OCI-LY1 (cell line): ENCODE measurements at regions not wholly inside any gene's neighbourhood (a gene's known extent, or its start where the extent isn't known, plus 50 kb on each side); places are given as distances from the start of the nearest gene placed in this dataset.

ENCODE experiments used
- H2AFZ ChIP-seq: fragments of 200-600 bp; sonication (generic), shearing (Covaris generic); 2 replicates; pipeline ENCODE4 v1.6.0; 2014; ENCODE audit warnings: antibody characterized with exemption, mild to moderate bottlenecking, low read length
- H3F3A ChIP-seq: fragments of 200-600 bp; sonication (generic), shearing (Covaris generic); 2 replicates; pipeline ENCODE4 v1.6.0; 2014; ENCODE audit warnings: mild to moderate bottlenecking, antibody characterized with exemption, low read length, moderate library complexity; ENCODE audit not compliant: insufficient read depth
- H3K27ac ChIP-seq: fragments of 200-600 bp; sonication (generic); 2 replicates; pipeline ENCODE4 v1.5.1; 2014; ENCODE audit warnings: low read length, mixed run types, mild to moderate bottlenecking, low read depth; ENCODE audit not compliant: poor library complexity, severe bottlenecking
- H3K27me3 ChIP-seq: fragments of 200-600 bp; sonication (generic); 2 replicates; pipeline ENCODE4 v1.6.0; 2014; ENCODE audit warnings: antibody characterized with exemption, mild to moderate bottlenecking, low read length, moderate library complexity; ENCODE audit not compliant: insufficient read depth
- H3K36me3 ChIP-seq: fragments of 200-600 bp; sonication (generic); 2 replicates; pipeline ENCODE4 v1.6.1; 2014; ENCODE audit warnings: mild to moderate bottlenecking, antibody characterized with exemption, low read length, moderate library complexity, mixed read lengths; ENCODE audit not compliant: insufficient read depth
- H3K4me1 ChIP-seq: fragments of 200-600 bp; sonication (generic); 2 replicates; pipeline ENCODE4 v1.5.1; 2014; ENCODE audit warnings: mild to moderate bottlenecking, low read length, moderate library complexity; ENCODE audit not compliant: insufficient read depth, severe bottlenecking
- H3K4me2 ChIP-seq: fragments of 200-600 bp; sonication (generic), shearing (Covaris generic); 2 replicates; pipeline ENCODE4 v1.6.1; 2014; ENCODE audit warnings: low read length
- H3K4me3 ChIP-seq: fragments of 200-600 bp; sonication (generic); 2 replicates; pipeline ENCODE4 v1.5.1; 2014; ENCODE audit warnings: low read length, low read depth, mild to moderate bottlenecking, mixed read lengths; ENCODE audit not compliant: poor library complexity, severe bottlenecking
- H3K79me2 ChIP-seq: fragments of 200-600 bp; shearing (Covaris generic); 2 replicates; pipeline ENCODE4 v1.6.1; 2016; ENCODE audit warnings: mixed run types, low read length, mixed read lengths; ENCODE audit not compliant: insufficient read depth
- H3K9ac ChIP-seq: fragments of 200-600 bp; sonication (generic), shearing (Covaris generic); 2 replicates; pipeline ENCODE4 v1.6.1; 2014; ENCODE audit warnings: mild to moderate bottlenecking, low read length, mixed read lengths
- H3K9me2 ChIP-seq: fragments of 200-600 bp; sonication (generic), shearing (Covaris generic); 2 replicates; pipeline ENCODE4 v1.6.1; 2014; ENCODE audit warnings: low read depth, mild to moderate bottlenecking, low read length, mixed read lengths
- H3K9me3 ChIP-seq: fragments of 200-600 bp; shearing (Covaris generic); 2 replicates; pipeline ENCODE4 v1.6.1; 2014; ENCODE audit warnings: low read length, mixed read lengths
- H4K20me1 ChIP-seq: fragments of 200-600 bp; sonication (generic), shearing (Covaris generic); 2 replicates; pipeline ENCODE4 v1.6.0; 2016; ENCODE audit warnings: mild to moderate bottlenecking, low read length; ENCODE audit not compliant: insufficient read depth
- EZH2 ChIP-seq: fragments of 200-600 bp; sonication (generic), shearing (Covaris generic); IDR thresholded peaks from 2 replicates; pipeline ENCODE4 v1.8.0; 2017; ENCODE audit warnings: borderline replicate concordance, mixed run types, mild to moderate bottlenecking, antibody characterized with exemption, low read length, moderate library complexity, mixed read lengths
- TF ChIP-seq, protein P1 (sequence below): fragments of 200-600 bp; sonication (generic), shearing (Covaris generic); IDR thresholded peaks from 2 replicates; pipeline ENCODE4 v1.5.1; 2017; ENCODE audit warnings: mild to moderate bottlenecking, antibody characterized with exemption, low read length, moderate library complexity, mixed read lengths

DNA sequence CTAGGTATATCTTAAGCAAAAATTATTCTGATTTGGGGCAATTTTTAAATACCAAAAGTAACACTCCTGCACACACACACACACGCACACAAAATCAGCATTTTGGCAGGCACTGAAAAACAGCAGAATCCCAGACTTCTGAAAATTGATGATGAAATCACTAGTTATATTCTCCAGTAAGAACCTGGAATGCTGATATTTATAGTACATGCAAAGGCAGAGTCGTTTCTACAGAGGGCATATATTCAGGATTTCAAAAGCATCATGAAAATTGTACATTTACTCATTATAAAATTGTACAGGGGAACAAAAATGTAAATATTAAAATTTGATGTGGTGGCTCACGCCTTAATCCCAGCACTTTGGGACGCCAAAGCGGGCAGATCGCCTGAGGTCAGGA lies 352.5 kb upstream of the PITX2 start:
- TF ChIP-seq, protein P1, sequence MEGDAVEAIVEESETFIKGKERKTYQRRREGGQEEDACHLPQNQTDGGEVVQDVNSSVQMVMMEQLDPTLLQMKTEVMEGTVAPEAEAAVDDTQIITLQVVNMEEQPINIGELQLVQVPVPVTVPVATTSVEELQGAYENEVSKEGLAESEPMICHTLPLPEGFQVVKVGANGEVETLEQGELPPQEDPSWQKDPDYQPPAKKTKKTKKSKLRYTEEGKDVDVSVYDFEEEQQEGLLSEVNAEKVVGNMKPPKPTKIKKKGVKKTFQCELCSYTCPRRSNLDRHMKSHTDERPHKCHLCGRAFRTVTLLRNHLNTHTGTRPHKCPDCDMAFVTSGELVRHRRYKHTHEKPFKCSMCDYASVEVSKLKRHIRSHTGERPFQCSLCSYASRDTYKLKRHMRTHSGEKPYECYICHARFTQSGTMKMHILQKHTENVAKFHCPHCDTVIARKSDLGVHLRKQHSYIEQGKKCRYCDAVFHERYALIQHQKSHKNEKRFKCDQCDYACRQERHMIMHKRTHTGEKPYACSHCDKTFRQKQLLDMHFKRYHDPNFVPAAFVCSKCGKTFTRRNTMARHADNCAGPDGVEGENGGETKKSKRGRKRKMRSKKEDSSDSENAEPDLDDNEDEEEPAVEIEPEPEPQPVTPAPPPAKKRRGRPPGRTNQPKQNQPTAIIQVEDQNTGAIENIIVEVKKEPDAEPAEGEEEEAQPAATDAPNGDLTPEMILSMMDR = no peak
- TF ChIP-seq EZH2 = no peak
- no peaks in the 10 kb centered on the region for H3K79me2 ChIP-seq
- no peaks in the 10 kb centered on the region for H3K4me1 ChIP-seq
- H3F3A ChIP-seq = no peaks in the 10 kb centered on the region
- no peaks in the 10 kb centered on the region for H3K9me3 ChIP-seq
- H4K20me1 ChIP-seq = no peaks in the 10 kb centered on the region
- H3K4me3 ChIP-seq = no peak overlapping the region
- H3K27ac ChIP-seq = no peak overlapping the region
- H3K9me2 ChIP-seq = no peaks in the 10 kb centered on the region
- H3K36me3 ChIP-seq = no peaks in the 10 kb centered on the region
- H3K9ac ChIP-seq = no peak overlapping the region
- no peaks in the 10 kb centered on the region for H3K27me3 ChIP-seq
- H2AFZ ChIP-seq = no peak overlapping the region
- H3K4me2 ChIP-seq = no peak overlapping the region

GRCh38 chr4:110977554-110977953 lies 354.7 kb upstream of the PITX2 start:
- H3K4me3 ChIP-seq = no peak overlapping the region
- no peak overlapping the region for H3K9ac ChIP-seq
- H3K4me1 ChIP-seq = no peaks in the 10 kb centered on the region
- H3K36me3 ChIP-seq = no peaks in the 10 kb centered on the region
- H3K27ac ChIP-seq = no peak overlapping the region
- H3K79me2 ChIP-seq = no peaks in the 10 kb centered on the region
- no peaks in the 10 kb centered on the region for H3F3A ChIP-seq
- no peaks in the 10 kb centered on the region for H3K9me3 ChIP-seq
- H2AFZ ChIP-seq = no peak overlapping the region
- no peaks in the 10 kb centered on the region for H3K27me3 ChIP-seq
- no peaks in the 10 kb centered on the region for H4K20me1 ChIP-seq
- TF ChIP-seq, protein P1 = no peak
- no peak for TF ChIP-seq EZH2
- no peaks in the 10 kb centered on the region for H3K9me2 ChIP-seq
- no peak overlapping the region for H3K4me2 ChIP-seq

DNA sequence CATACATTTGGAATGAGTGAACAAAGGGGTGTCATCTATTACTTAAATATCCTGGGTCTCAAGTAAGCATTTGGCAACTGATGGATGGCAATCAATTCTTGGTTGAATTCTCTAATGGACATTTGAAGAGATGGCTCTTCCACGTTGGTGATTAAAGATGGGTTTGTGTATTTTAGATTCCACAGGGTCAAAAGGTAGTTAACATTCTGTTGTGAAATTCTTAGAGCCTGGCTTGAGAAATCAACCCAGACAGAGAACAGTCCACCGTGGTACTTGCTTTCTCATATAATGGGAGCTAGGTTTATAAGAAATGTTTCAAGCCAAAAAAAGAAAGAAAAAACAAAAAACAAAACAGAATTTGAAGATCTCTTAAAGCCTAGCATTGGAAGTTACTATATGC lies 355.9 kb upstream of the PITX2 start:
- no peaks in the 10 kb centered on the region for H3K27me3 ChIP-seq
- no peak overlapping the region for H2AFZ ChIP-seq
- no peaks in the 10 kb centered on the region for H3K79me2 ChIP-seq
- no peak overlapping the region for H3K4me3 ChIP-seq
- no peak overlapping the region for H3K9ac ChIP-seq
- H3F3A ChIP-seq = no peaks in the 10 kb centered on the region
- H3K4me1 ChIP-seq = no peaks in the 10 kb centered on the region
- no peaks in the 10 kb centered on the region for H3K36me3 ChIP-seq
- TF ChIP-seq, protein P1 = no peak
- TF ChIP-seq EZH2 = no peak
- no peaks in the 10 kb centered on the region for H3K9me2 ChIP-seq
- no peaks in the 10 kb centered on the region for H3K9me3 ChIP-seq
- no peaks in the 10 kb centered on the region for H4K20me1 ChIP-seq
- no peak overlapping the region for H3K27ac ChIP-seq
- H3K4me2 ChIP-seq = no peak overlapping the region
